B cell (primary cell): ENCODE measurements at regions not wholly inside any gene's neighbourhood (a gene's known extent, or its start where the extent isn't known, plus 50 kb on each side); places are given as distances from the start of the nearest gene placed in this dataset.

Experiments
- ATAC-seq: fragments of 200-7000 bp; cut with Tn5 transposase; one replicate; pipeline ENCODE4 v1.10.0; 2021; ENCODE audit warnings: low read depth, mild to moderate bottlenecking, moderate number of reproducible peaks, moderate library complexity
- CTCF ChIA-PET: fragments of 350-600 bp; sonication (Branson Sonifier 250); formaldehyde crosslinking; loops from one replicate; lab custom pipeline; 2021; ENCODE audit warnings: antibody characterized with exemption, inconsistent platforms; lab: Charles Lee
- POLR2A ChIA-PET: fragments of 350-600 bp; sonication (Branson Sonifier 250); formaldehyde crosslinking; loops from one replicate; lab custom pipeline; 2021; ENCODE audit warnings: antibody characterized with exemption; lab: Charles Lee
- DNase-seq: peaks from one replicate; pipeline ENCODE4 v3.0.0; 2013
- H2AFZ ChIP-seq: 2 replicates; pipeline ENCODE4 v1.6.1; 2012; ENCODE audit warnings: mild to moderate bottlenecking, low read depth, low read length; ENCODE audit not compliant: insufficient read depth, poor library complexity, severe bottlenecking
- H3K27ac ChIP-seq, 2 donors: 1 replicate in 1 of 2; 2 replicates in 1 of 2; pipeline ENCODE4 v1.5.1; 2012 to 2013; ENCODE audit warnings: low read length in 2 of 2, mild to moderate bottlenecking in 2 of 2, moderate library complexity in 1 of 2
- H3K27me3 ChIP-seq, 4 experiments: fragments of 200-600 bp in 1 of 4; sonication (generic) in 1 of 4; replicated peaks in 1 of 4; 1 replicate in 2 of 4; 2 replicates in 2 of 4; pipeline versions ENCODE4 v1.6.1 to v1.7.0; 2013 to 2016; ENCODE audit warnings: low read length in 3 of 4, mild to moderate bottlenecking in 2 of 4, mixed read lengths in 1 of 4, moderate library complexity in 1 of 4; ENCODE audit not compliant: insufficient read depth in 4 of 4, control insufficient read depth in 3 of 4; ENCODE audit errors: control extremely low read depth in 1 of 4
- H3K36me3 ChIP-seq, 2 experiments: replicated peaks in 1 of 2; 1 replicate in 1 of 2; 2 replicates in 1 of 2; pipeline versions ENCODE4 v1.6.1 to v1.7.1; 2013; ENCODE audit warnings: low read length in 1 of 2; ENCODE audit not compliant: insufficient read depth in 2 of 2, control insufficient read depth in 1 of 2; ENCODE audit errors: control extremely low read depth in 1 of 2, extremely low read depth in 1 of 2
- H3K4me1 ChIP-seq, 2 donors: fragments of 200-600 bp in 1 of 2; sonication (generic) in 1 of 2; 1 replicate in 1 of 2; 2 replicates in 1 of 2; pipeline versions ENCODE4 v1.5.1 to v1.6.1; 2013 to 2017; ENCODE audit warnings: low read length in 2 of 2; ENCODE audit not compliant: control insufficient read depth in 2 of 2, insufficient read depth in 2 of 2
- H3K4me2 ChIP-seq: replicated peaks from 2 replicates; pipeline ENCODE3; 2012; ENCODE audit warnings: mild to moderate bottlenecking, low read depth, low read length; ENCODE audit not compliant: poor library complexity, severe bottlenecking
- H3K4me3 ChIP-seq, 5 experiments: fragments of 200-600 bp in 1 of 5; sonication (generic) in 1 of 5; 1 replicate in 3 of 5; 2 replicates in 2 of 5; pipeline versions ENCODE4 v1.5.1 to v1.7.0; 2011 to 2016; ENCODE audit warnings: low read length in 4 of 5, mild to moderate bottlenecking in 4 of 5, low read depth in 2 of 5, control low read depth in 1 of 5, moderate library complexity in 1 of 5; ENCODE audit not compliant: insufficient read depth in 1 of 5; ENCODE audit errors: control extremely low read depth in 1 of 5, extremely low read depth in 1 of 5
- H3K79me2 ChIP-seq: fragments of 200-600 bp; sonication (generic); one replicate; pipeline ENCODE4 v1.6.0; 2016; ENCODE audit warnings: low read length; ENCODE audit not compliant: control insufficient read depth, insufficient read depth
- H3K9ac ChIP-seq: fragments of 200-600 bp; sonication (generic); 2 replicates; pipeline ENCODE4 v1.6.1; 2017; ENCODE audit warnings: mild to moderate bottlenecking, low read length, moderate library complexity
- H3K9me3 ChIP-seq, 3 donors: one replicate each; pipeline versions ENCODE4 v1.6.1 to v1.7.1; 2013; ENCODE audit warnings: low read length in 2 of 3; ENCODE audit not compliant: control insufficient read depth in 2 of 3, insufficient read depth in 1 of 3; ENCODE audit errors: control extremely low read depth in 1 of 3
- H4K20me1 ChIP-seq: 2 replicates; pipeline ENCODE4 v1.6.0; 2012; ENCODE audit warnings: mild to moderate bottlenecking, low read length; ENCODE audit not compliant: insufficient read depth, control insufficient read depth, poor library complexity, severe bottlenecking
- H3K27ac Mint-ChIP-seq: one replicate; pipeline ENCODE4 v1.8.0; 2021; ENCODE audit warnings: mixed read lengths
- H3K27me3 Mint-ChIP-seq: one replicate; pipeline ENCODE4 v1.8.0; 2021; ENCODE audit warnings: mixed read lengths
- H3K4me1 Mint-ChIP-seq: one replicate; pipeline ENCODE4 v1.8.0; 2021; ENCODE audit warnings: mixed read lengths
- H3K4me3 Mint-ChIP-seq: one replicate; pipeline ENCODE4 v1.8.0; 2021; ENCODE audit warnings: mixed read lengths
- H3K9me3 Mint-ChIP-seq: one replicate; pipeline ENCODE4 v1.8.0; 2022; ENCODE audit warnings: mixed read lengths; ENCODE audit not compliant: insufficient read depth
- EZH2 ChIP-seq: IDR thresholded peaks from 2 replicates; pipeline ENCODE4 v1.6.1; 2012; ENCODE audit warnings: borderline replicate concordance, low read depth, mild to moderate bottlenecking, moderate library complexity, low read length; ENCODE audit not compliant: insufficient read depth, poor library complexity, severe bottlenecking
- WGBS: methylation state at CpG from one replicate; pipeline ENCODE4 v1.1.5; 2013; ENCODE audit warnings: missing lambda C conversion rate; ENCODE audit not compliant: insufficient coverage; 5-methylcytosine and 5-hydroxymethylcytosine counted together
- intact Hi-C: fragments of 100-400 bp; cut with micrococcal nuclease; formaldehyde crosslinking; loops from one replicate; pipeline ENCODE4 v1.10.0; 2022
- TF ChIP-seq, protein P1 (sequence below): fragments of 200-600 bp; IDR thresholded peaks from one replicate; pipeline ENCODE4 v1.8.0; 2022; ENCODE audit warnings: antibody characterized with exemption, mild to moderate bottlenecking

DNA sequence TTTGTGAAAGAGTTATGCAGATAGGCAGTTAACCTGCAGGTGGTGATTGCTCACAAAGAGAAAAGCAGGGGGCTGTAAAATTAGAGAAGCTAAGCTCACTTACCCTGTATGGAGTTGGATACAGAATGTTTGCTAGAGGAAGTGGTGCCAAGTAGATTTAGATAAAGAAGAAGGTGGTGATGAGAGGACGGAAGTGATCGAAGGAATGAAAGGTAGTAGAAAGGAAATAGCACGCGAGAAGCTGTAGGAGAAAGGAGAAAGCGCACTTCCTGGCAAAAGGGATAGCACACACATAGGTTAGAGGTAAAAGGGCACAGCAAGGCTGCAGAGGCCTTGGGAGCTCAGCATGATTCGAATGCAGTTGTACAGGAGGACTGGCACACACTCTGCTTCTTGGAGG, 87.3 kb upstream of the CTSC start:
- Mint-ChIP-seq H3K9me3 (no peaks in the 10 kb centered on the region), H3K4me3 (no peak overlapping the region), H3K4me1 (no peaks in the 10 kb centered on the region), H3K27ac (no peak overlapping the region), H3K27me3 (no peaks in the 10 kb centered on the region)
- H2AFZ ChIP-seq, result no peak overlapping the region
- no peaks in the 10 kb centered on the region for H3K4me1 ChIP-seq
- DNase-seq, result no peak
- POLR2A ChIA-PET, result no interaction called here
- ATAC-seq, result no peak
- no peaks in the 10 kb centered on the region for H3K36me3 ChIP-seq
- no peaks in the 10 kb centered on the region for H3K9me3 ChIP-seq
- H3K79me2 ChIP-seq, result no peaks in the 10 kb centered on the region
- no peak overlapping the region for H3K9ac ChIP-seq
- no peaks in the 10 kb centered on the region for H3K27me3 ChIP-seq
- no peak for TF ChIP-seq EZH2
- TF ChIP-seq, protein P1, sequence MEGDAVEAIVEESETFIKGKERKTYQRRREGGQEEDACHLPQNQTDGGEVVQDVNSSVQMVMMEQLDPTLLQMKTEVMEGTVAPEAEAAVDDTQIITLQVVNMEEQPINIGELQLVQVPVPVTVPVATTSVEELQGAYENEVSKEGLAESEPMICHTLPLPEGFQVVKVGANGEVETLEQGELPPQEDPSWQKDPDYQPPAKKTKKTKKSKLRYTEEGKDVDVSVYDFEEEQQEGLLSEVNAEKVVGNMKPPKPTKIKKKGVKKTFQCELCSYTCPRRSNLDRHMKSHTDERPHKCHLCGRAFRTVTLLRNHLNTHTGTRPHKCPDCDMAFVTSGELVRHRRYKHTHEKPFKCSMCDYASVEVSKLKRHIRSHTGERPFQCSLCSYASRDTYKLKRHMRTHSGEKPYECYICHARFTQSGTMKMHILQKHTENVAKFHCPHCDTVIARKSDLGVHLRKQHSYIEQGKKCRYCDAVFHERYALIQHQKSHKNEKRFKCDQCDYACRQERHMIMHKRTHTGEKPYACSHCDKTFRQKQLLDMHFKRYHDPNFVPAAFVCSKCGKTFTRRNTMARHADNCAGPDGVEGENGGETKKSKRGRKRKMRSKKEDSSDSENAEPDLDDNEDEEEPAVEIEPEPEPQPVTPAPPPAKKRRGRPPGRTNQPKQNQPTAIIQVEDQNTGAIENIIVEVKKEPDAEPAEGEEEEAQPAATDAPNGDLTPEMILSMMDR, result no peak
- H3K4me3 ChIP-seq, result no peak overlapping the region
- intact Hi-C loops, result no loop called here
- no peak overlapping the region for H3K27ac ChIP-seq
- H3K4me2 ChIP-seq, result no peak overlapping the region
- 91% methylated on average over 5 of the region's 6 CpGs for WGBS
- CTCF ChIA-PET, result interaction anchor here (0.5 kb wide), 1 partner anchor 1012 kb away, joined by 3 read pairs; no protein-coding TSS in a partner anchor
- H4K20me1 ChIP-seq, result no peaks in the 10 kb centered on the region

DNA sequence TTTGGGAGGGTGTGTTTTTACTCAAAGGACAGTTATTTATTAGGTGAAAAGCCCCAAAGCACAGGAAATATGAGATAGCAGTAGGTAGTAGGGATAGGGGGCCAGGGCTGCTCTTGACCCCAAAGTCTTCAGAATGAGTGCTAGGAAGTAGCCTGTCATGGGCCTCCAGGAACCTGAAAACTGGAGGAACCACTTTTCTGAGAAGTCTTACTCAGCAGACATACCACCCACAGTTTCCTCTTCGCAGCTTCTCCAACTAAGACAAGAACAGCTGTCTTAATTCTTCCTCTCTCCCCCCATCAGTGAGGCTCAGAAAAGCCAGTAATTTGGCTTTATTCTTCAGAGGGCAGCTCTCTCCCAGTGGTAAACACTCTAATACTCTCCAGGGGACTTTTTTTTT, 84.0 kb upstream of the CTSC start:
- intact Hi-C loops, result no loop called here
- Histone ChIP-seq H3K9ac (no peak overlapping the region), H3K4me3 (no peak overlapping the region), H3K9me3 (no peaks in the 10 kb centered on the region), H3K4me2 (no peak overlapping the region), H4K20me1 (no peaks in the 10 kb centered on the region), H2AFZ (no peak overlapping the region), H3K4me1 (no peaks in the 10 kb centered on the region), H3K79me2 (no peaks in the 10 kb centered on the region), H3K27ac (no peak overlapping the region), H3K36me3 (no peaks in the 10 kb centered on the region), H3K27me3 (no peaks in the 10 kb centered on the region)
- DNase-seq (no peak), ATAC-seq (no peak)
- CTCF ChIA-PET, result no interaction called here
- Mint-ChIP-seq H3K27ac (no peak overlapping the region), H3K4me3 (no peak overlapping the region), H3K27me3 (no peaks in the 10 kb centered on the region), H3K4me1 (no peaks in the 10 kb centered on the region), H3K9me3 (no peaks in the 10 kb centered on the region)
- TF ChIP-seq, protein P1, result no peak
- POLR2A ChIA-PET, result no interaction called here
- 0% methylated on average over 1 of the region's 1 CpG for WGBS
